EL (cell line): ENCODE measurements at regions not wholly inside any gene's neighbourhood (a gene's known extent, or its start where the extent isn't known, plus 50 kb on each side); places are given as distances from the start of the nearest gene placed in this dataset.

Experiments used
- DNase-seq: peaks from one replicate; pipeline ENCODE4 v3.0.0-alpha.2; 2016

DNA sequence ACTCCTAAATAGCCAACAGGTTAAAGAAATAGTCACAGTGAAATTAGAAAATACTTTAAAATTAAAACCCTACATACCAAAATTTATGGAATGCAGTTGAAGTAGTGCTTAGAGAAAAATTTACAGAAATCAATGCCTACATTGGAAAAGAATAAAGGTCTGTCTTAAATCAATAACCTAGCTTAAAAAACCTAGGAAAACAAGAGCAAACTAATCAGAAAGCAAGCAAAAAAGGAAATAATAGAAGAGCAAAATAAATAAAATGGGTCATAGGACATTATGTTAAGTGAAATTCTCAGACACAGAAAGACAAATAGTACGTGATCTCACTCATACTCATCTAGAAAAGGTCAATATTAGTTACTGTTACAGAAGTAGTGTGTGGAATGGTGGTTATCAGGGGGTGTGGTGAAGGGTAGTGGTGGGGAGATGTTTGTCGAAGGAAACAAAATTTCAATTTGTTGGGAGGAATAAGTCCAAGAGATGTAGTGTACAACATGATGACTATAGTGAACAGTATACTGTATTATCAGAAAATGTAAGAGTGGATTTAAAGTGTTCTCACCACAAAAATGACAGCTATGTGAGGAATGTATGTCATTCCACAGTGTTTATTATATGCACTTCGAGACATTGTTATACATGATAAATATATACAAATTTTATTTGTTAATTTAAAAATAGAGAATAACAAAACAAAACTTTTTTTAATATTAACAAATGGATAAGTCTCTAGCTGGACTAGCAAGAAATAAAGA lies 423.6 kb downstream of the CDH26 start:
- DNase-seq, result peak; percentile 24

DNA sequence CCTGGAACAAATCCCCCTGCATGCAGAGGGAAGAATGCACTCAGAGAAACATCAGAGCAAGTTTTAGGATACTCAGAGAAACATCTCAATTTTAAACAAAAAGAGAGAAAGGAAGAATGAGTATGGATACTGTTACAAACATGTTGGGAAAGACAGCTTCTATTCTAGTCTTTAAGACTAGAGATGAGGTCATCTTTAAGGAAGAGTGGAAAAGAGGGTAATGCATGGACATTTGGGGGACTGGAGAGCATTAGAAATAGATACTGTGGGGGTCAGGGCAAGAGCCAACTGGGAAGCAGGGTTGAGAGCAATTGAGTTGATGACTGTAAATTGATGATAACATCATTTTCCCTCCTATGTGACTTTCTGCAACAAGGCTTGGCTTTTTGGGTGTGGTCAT lies 431.2 kb downstream of the CDH26 start:
- no peak for DNase-seq

DNA sequence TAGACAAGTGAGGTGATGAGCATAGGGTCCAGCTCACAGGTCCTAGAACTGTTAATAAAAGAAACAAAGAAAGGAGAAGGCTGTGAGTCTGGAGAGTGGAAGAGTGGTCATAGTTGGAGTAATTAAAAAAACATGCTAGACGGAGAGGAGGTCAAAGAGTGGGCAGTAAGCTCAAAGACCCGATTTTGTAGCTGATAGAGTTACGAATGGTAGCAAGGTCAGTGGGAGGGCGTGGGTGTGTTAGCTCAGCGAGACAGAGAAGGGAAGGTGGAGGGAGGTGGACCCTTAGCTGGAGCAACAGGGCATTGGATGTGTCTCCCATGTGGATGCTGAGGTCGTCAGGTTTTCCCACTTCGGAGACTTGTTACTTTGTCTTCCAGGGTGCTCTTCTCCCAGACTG lies 431.7 kb downstream of the CDH26 start:
- DNase-seq, result no peak

DNA sequence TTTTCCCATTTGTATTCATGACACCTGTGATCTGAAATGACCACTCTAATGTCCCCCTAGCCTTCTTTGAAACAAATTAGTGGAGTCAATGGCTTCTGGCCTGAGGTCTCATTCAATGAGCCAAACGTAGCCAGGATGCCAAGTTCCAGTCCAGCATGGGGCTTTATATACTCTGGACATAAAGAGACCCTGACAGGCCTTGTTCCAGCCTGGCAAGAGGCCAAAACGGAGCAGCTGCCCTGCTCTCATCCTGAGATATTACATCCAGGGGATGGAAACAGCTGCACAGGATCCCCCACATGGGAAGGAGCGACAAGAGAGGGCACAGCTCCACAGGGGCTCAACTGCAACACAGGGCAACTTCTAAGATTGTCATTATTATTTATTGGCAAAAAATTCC lies 437.8 kb downstream of the CDH26 start:
- no peak for DNase-seq

DNA sequence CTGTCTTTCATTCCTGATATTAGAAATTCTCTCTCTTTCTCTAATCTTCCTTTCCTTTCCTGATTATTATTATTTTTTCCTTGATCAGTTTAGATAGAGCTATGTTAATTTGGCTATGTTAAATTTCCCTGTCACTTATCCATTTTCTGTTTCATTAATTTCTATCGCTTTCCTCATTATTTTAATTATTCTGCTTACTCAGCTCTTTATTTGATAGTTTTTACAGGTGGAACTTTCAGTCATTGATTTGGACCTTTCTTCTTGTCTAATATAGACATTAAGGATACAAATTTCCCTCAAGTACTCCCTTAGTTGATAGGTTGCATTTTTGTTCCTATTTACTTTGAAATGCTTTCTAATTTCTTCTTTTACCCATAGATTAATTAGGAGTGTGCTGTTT lies 442.3 kb downstream of the CDH26 start:
- DNase-seq, result no peak

DNA sequence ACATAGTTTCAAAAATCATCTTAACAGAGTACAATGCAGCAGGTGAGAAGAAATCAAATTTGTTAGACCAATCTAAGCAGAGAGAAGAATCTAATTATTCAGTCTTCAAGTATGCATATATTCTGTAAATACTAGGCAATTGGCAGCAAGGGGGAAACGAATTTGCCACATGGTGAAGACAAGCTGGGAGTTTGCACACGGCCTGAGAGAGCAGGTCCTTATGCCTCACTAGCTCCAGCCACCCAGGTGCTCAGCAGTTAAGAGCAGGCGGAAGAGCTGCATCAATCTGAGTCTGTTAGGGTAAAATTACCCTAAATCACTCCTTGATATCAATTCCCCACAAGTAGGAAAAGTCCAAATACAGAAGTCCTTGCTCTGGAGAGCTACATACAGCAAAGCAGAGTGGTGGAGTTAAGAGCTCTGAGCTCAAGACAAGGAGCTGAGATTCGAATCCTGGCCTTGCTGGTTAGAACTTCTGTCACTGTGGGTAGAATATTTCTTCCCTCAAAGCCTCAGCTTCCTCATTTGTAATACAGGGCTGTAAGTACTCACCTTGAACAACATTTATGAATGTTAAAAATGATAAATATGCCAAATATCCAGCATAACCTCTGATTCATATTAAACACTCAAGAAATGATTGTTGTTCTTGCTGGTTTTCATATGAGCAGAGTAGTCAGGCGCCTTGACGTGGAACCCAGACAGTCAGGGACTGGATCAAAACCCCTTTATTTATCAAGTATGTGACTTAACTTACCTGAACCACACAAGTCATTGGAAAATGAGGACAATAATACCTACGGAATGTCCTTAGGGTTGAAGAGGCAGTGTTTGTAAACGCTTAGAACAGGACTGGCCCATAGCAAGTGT lies 444.2 kb downstream of the CDH26 start:
- DNase-seq, result no peak

DNA sequence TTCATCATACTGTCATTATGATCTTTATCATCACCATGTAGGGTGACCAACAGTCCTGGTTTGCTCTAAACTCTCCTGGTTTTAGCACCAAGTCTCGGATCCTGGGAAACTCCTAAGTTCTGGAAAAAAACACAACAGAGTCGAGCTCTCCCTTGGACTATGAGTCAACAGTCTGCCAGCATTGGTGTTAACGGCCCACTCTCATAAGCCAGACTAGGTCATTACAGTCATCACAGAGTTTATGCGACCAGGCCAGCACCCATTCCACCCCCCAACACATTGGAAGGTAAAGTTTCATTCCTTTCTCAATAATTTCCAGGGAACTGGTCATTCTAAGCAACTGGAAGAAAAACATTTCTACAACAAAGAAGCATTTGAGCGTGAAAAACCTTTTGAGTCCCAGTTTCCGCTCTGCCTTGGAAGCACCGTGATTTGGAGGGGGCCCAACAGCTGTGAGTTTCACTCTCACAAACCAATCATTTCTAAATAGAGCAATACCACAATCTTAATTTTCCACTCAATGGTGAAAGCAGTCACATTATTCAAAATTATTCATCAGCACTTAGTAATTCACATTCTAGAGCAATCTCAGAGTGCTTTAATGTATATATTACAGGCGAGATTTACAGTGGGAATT lies 445.0 kb downstream of the CDH26 start:
- DNase-seq, result no peak

DNA sequence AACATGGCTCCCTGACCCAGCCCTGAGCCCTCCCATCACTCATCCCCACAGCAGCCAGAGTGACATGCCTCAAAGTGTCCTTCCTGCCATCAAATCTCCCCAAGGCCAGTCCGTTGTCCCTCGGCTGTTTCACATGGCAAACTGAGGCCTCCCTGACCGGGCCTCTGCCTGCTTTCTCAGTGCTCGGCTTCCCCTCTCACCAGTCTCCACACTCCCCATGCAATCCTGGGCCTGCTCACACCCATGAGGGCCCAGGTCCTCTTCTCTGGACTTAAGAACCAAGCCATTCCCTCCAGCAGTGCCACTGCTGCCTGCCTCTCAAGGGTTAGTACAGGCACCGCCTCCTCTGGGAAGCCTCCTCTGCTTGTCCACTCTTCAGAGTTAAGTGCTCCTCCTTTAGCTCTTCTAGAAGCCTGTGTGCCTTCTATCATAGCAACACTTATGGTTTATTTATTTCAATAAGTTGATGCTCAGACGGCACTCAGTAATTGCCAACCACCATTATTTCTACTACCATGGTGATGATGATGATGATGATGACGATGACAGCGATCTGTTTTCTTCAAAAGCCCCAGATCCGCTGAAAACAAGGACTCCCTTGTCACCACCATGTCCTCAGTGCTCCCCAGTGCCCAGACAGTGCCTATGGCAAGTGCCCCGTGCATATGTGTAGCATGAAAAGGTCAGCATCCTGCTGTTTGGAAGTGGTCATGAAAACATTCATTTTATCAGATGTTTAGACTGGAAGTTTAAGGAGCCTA lies 449.0 kb downstream of the CDH26 start:
- no peak for DNase-seq

DNA sequence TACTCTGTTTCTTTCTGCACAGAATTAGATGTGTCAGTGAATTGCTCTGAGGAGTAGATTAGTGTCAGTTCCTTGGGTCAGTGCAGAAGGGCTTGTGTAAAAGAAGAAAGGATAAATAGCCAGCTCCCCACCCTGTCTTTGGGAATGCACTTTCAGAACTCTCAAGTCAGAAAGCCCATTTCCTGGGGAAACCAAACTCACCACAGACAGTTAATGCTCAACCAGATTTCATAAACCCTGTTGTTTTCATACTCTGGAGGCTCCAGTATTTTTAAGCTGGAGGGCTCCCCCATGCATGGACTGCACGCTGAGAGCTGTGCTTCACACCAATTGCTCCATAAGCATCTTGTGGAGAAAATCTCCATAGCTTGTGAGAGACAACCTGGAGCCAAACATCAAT lies 449.7 kb downstream of the CDH26 start:
- no peak for DNase-seq

DNA sequence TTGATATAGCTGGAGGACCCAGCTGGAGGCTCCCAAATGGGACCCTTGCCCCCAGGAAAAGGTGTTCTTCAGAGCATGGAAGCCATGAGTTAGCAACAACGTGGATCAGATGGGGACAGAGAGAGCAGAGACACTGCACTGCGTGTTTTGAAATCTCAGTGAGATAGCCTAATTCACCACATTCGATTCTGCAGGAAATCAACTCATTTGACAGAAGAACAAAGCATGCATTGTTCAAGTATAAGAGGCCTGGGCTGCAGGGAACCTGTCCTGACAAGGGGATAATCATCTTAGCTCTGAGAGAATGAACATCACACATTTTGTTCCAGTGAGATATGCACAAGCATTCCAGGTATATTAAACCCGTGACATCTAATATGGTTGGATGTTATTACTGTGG lies 450.2 kb downstream of the CDH26 start:
- no peak for DNase-seq

DNA sequence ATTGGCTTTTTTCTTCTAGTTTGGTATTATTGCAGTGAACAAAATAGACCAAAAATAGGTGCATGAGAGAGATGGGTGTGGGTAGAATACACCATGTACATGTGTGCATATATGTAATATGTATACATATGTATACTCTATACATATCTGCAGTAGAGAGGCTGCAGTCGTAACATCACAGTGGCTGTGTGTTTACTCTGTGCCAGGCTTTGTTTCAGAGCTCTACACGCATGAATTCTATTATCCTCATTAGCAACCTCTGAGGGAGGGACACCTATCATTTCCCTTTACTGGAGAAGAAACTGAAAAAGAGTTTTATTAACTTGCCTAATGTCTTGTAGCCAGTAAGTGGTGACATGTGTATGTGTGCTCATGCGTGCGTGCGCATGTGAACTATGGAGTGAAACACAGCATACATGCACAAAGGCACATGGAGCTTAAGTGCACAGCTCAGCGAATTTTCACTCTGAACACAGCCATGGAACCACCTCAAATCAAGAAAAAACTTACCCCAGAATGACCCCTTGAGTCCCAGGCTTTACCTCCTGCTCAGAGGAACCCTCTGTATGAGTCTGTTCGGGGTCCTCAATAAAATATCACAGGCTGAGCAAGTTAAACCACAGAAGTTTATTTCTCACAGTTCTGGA lies 452.5 kb downstream of the CDH26 start:
- no peak for DNase-seq

DNA sequence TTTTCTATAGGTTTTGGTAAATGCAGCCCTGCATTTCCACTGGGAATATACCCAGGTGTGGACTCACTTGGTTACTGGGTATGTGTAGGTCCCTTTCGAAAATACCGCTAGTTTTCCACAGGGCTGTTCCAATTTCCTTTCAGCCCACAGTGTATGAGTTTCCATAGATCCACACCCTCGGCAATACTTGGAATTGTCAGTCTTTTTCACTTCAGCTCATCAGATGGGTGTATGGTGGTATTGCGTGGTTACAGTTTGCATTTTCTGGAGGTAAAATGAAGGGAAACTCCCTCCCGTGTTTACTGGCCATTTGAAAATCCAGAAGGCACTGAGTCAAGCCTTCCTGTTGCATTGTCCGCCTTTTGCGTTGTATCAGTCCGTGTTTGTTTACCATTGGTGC lies 453.6 kb downstream of the CDH26 start:
- DNase-seq, result no peak

DNA sequence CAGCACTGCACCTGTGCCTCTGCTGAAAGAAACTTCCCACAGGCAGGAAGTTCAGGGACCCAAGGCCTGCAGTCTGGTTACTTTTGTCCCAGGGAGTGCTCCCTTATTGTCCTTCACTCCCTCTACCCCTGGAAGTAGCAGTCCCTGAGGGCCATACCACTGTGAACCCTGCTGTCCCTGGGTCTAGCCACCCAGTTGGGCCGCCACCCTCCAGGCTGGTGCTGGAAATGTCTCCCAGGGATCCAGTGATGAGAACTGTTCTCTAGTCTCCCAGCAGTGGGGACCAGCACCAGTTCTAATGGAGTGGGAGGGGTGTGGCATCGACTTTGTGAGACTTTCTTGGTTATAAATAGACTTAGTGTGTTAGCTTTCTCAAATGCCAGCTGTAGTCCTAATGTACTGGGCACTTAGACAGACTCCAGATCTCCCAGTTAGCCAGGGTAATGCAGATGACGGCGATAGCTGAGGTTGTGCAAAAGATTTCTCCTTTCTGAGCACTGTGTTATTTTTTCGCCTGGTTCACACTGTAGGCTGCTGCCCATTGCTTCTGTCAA lies 462.5 kb downstream of the CDH26 start:
- no peak for DNase-seq

DNA sequence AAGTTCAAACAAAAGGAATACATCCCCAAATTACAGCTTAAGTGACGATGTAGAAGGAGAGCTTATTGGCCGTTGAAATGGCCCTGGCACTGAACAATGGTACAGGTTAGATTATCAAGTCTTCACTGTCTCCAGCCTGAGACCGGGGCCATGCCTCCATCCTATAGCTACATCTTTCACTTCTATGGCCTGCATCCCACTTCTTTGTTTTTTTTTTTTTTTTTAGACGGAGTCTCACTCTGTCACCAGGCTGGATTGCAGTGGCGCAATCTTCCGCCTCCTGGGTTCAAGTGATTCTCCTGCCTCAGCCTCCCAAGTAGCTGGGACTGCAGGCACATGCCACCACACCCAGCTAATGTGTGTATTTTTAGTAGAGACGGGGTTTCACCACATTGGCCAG lies 464.6 kb downstream of the CDH26 start:
- no peak for DNase-seq

DNA sequence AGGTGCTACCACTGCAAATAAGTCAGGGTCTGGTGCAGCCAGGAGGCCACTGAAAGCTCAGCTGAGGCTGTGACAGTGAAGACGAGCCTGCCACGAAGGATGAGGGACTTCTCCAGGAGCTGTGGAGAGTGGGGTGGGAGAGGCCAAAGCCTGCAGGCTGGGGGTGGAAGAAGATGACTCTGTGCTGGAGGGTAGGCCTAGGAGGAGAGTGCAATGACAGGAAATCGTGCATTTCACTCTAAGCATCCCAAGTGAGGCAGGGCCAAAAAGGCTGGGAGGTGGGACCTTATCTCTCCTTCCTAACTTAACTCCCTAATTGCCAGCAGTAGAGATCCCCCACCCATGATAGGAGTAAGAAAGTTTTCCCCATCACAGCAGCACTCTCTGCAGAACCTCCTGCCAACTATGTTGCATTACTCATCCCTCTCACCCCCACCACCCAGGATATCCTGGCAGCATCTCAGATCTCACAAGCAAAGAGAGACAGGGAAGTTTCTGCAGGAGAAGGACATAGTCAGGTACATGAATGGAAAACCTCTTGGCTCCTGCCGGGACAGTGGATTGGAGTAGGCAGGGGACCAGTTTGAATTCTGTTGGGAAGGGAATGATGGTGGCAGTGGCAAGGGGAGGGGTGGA lies 466.2 kb downstream of the CDH26 start:
- DNase-seq, result no peak

DNA sequence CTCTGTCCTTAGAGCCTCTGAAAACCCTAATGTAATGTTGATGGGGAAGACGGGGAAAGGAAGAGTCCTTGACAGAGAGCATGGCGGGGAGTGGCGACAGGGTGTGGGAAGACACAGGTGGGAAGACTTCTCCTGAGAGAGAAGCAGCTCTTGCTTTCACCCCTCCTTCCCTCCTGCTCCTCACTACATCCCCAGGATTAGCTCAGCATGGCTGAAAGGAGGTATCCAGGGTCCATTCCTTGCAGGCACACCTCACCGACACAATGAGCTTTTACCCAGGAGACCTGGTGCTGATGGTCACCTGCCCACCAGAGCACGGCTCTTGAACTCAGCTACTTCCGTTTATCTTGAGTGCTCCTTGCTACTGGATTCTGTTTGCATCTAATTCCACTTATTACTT lies 469.3 kb downstream of the CDH26 start:
- DNase-seq, result no peak

DNA sequence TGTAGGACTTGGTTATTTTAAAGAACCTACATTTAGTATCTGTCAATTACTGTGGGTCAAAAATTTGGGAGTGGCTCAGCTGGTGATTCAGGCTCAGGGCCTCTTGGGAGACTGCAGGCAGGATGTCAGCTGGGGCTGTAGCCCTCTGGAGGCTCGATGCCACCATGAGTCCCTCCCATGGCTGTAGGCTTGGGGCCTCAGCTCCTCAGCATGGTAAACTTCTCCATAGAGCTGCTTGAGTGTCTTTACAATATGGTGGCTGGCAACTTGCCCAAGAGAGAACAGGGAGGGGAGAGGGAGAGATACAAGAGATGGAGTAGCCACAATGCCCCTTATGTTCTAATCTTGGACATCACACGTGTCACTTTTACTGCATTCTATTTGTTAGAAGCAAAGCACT lies 470.4 kb downstream of the CDH26 start:
- DNase-seq, result no peak

DNA sequence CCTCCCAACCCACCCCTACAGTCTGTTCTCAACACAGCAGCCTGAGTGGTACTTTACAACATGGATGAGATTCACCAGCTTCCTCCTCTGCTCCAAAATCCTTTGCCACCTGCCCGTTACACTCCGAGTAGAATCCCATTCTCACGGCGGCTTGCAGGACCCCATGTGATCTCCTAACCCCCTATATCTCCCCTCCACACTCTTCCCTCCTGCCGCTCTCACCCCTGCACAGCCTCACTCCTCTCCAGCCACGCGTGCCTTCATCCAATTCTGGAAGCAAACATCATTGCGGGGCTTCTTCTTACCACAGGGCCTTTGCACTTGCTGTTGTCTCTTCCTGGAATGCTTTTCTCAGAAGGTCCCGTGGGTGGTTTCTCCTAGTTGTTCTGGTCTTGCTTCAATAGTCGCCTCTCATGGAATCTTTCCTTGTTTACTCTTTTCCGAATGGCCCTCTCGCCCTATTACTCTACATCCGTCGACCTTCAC lies 472.3 kb downstream of the CDH26 start:
- DNase-seq, result no peak

DNA sequence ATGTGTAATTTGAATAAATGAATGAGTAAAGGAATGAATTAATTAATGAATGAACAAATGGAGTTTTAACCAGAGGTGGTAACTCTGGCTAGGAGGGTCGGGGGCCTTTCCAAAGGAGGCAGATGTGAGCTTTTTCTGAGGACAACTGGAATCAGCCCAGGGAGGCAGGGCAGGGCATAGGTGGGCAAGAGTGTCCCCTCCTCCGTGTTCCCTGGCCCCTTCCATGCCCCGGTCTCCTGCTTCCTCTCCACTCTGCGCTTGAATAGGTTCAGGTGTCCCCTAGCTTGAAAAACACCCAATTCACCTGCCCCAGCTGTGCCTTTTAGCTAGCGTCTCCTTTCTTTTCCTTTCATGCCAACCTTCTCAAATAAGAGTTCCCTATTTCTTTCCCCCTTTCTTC lies 473.1 kb downstream of the CDH26 start:
- DNase-seq, result no peak

DNA sequence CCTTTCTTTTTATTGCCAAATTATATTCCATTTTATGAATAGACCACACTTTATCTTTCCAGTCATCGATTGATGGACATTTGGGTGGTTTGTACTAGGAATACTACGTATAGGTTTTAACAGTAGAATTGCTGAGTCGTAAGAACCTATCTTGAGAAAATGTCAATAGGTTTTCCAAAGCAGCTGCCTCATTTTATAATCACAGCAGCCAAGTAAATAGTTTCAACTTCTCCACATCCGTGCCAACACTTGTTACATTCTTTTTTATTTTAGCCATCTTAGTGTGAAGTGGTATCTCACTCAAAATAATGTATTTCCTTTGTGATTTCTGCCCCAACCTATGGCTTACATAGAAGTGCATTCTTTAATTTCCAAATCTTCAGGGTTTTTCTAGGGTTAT lies 479.2 kb downstream of the CDH26 start:
- no peak for DNase-seq

DNA sequence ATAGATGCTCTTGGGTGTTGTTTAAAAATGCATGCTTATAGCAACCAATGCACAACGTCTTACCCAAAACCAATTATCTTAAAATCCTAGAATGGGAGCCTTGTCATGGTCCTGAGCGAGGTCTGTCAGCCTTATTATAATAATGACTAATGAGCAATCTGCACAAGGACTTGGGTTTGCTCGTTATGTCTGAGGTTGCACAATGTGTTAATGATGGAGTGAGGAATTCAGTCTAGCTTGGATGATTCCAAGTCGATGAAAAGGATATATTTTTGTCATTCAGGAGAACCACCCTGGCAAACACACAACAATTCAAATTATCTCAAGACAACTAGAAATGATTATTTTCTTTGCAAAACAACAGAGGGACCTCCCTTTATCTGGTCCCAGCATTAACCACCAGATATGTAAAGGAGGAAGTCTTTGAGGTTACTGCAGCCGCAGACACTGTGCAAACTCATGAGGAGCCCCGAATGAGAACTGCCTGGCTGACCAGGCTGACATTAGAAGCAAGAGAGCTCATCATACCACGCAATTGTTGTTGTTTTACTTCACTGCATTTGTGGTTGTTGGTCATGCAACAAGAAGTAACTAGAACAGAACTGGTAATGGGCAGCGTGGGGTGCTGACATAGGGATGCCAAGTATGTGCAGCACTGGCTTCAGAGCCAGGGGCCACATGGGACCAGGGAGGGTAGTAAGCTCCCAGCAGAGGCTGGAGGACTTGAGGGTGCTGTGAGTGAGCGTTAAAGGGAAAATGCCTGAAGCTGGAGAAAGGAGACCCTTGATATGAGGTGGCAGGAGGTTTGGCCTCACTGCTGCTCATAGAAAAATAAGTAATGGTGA lies 488.3 kb downstream of the CDH26 start:
- no peak for DNase-seq
